Adrenal gland (tissue), 9 donors: ENCODE measurements at regions not wholly inside any gene's neighbourhood (a gene's known extent, or its start where the extent isn't known, plus 50 kb on each side); places are given as distances from the start of the nearest gene placed in this dataset.

Experiments used
- DNase-seq, 7 donors: peaks; one replicate each; pipeline ENCODE4 v3.0.0-alpha.2; 2019 to 2020
- H3K27ac ChIP-seq, 5 donors: fragments of 200-600 bp; sonication (generic) in 4 of 5; 1 replicate in 3 of 5; 2 replicates in 2 of 5; pipeline versions ENCODE4 v1.5.1 to v1.8.0; 2016 to 2020; ENCODE audit warnings: mild to moderate bottlenecking in 1 of 5
- H3K27me3 ChIP-seq: fragments of 200-600 bp; 2 replicates; pipeline ENCODE4 v1.8.0; 2021
- H3K36me3 ChIP-seq, 2 donors: fragments of 200-600 bp; replicated peaks in 1 of 2; 1 replicate in 1 of 2; 2 replicates in 1 of 2; pipeline versions ENCODE4 v1.5.1 to v1.8.0; 2018 to 2022
- H3K4me1 ChIP-seq, 2 donors: fragments of 200-600 bp; replicated peaks in 1 of 2; 1 replicate in 1 of 2; 2 replicates in 1 of 2; pipeline versions ENCODE4 v1.5.1 to v1.8.0; 2018 to 2021
- H3K4me3 ChIP-seq, 4 donors: fragments of 200-600 bp; sonication (generic) in 3 of 4; one replicate each; pipeline ENCODE4 v1.5.1; 2016 to 2018
- H3K9me3 ChIP-seq, 3 donors: fragments of 200-600 bp; sonication (generic) in 1 of 3; replicated peaks in 1 of 3; 1 replicate in 2 of 3; 2 replicates in 1 of 3; pipeline versions ENCODE4 v1.5.1 to v1.8.0; 2016 to 2021
- CTCF ChIP-seq, 6 experiments: fragments of 450-650 bp in 4 of 6; fragments of 200-600 bp in 2 of 6; sonication (generic) in 1 of 6; IDR thresholded peaks; 1 replicate in 5 of 6; 2 replicates in 1 of 6; pipeline versions ENCODE4 v1.5.1 to v1.8.0; 2016 to 2021; ENCODE audit warnings: antibody characterized with exemption in 6 of 6, mild to moderate bottlenecking in 2 of 6, moderate library complexity in 1 of 6
- POLR2A ChIP-seq, 2 donors: fragments of 450-650 bp; IDR thresholded peaks; one replicate each; pipeline ENCODE4 v1.6.1; 2017; ENCODE audit warnings: antibody characterized with exemption in 2 of 2, mild to moderate bottlenecking in 2 of 2, moderate library complexity in 1 of 2
- WGBS, 4 donors: extraction: QIAGEN DNeasy Blood & Tissue Kit in 2 of 4; methylation state at CpG; one replicate each; pipeline versions ENCODE4 v1.1.5 to v1.1.7; 2013 to 2017; 5-methylcytosine and 5-hydroxymethylcytosine counted together
- intact Hi-C, 2 donors: fragments of 100-400 bp; cut with DNase I; formaldehyde crosslinking; loops; one replicate each; pipeline versions ENCODE4 v1.14.1 to v1.15.0; 2022 to 2023
- donor health status: healthy with polysubstance abuse.
- donor health status: Bipolar disorder and iron deficiency.
- donor health status: DM: yes; HTN: yes; CAD: no.
- donor health status: DM: no; HTN: no; CAD: no.
- donor health status: DM: no; HTN: no; CAD: no.

- 66 to 80% (median 76%) methylated on average over 7 of the region's 7 CpGs for WGBS, 4 donors
- no peaks in the 10 kb centered on the region for H3K27me3 ChIP-seq
- DNase-seq, result no peak
- no peaks in the 10 kb centered on the region for H3K4me1 ChIP-seq
- no peak overlapping the region for H3K4me3 ChIP-seq
- H3K36me3 ChIP-seq, result no peaks in the 10 kb centered on the region
- H3K27ac ChIP-seq, result no peak overlapping the region
- intact Hi-C loops, result no loop called here
- H3K9me3 ChIP-seq, result no peaks in the 10 kb centered on the region
- TF ChIP-seq CTCF (IDR thresholded peaks at IDR 0.05) (no peak), POLR2A (IDR thresholded peaks at IDR 0.05) (no peak)
Observed at GRCh38 chr3:26369133-26369532, 253.4 kb upstream of the LRRC3B start.

GRCh38 chr3:26375843-26376530 is 246.6 kb upstream of the LRRC3B start:
- 54 to 71% (median 62%) methylated on average over 3 of the region's 3 CpGs for WGBS, 4 donors
- no peaks in the 10 kb centered on the region for H3K4me1 ChIP-seq
- no peaks in the 10 kb centered on the region for H3K27me3 ChIP-seq
- H3K27ac ChIP-seq, result no peak overlapping the region
- no peak overlapping the region for H3K4me3 ChIP-seq
- intact Hi-C loops, result no loop called here
- TF ChIP-seq POLR2A (IDR thresholded peaks at IDR 0.05), result no peak
- no peak for TF ChIP-seq CTCF (IDR thresholded peaks at IDR 0.05)
- no peak for DNase-seq
- no peaks in the 10 kb centered on the region for H3K36me3 ChIP-seq
- no peaks in the 10 kb centered on the region for H3K9me3 ChIP-seq

- H3K36me3 ChIP-seq, result no peaks in the 10 kb centered on the region
- no peaks in the 10 kb centered on the region for H3K9me3 ChIP-seq
- no peaks in the 10 kb centered on the region for H3K27me3 ChIP-seq
- no peak for DNase-seq
- H3K4me3 ChIP-seq, result no peak overlapping the region
- intact Hi-C loops, result no loop called here
- WGBS, 4 donors, result 19 to 22% (median 21%) methylated on average over 1 of the region's 1 CpG
- H3K4me1 ChIP-seq, result no peaks in the 10 kb centered on the region
- TF ChIP-seq CTCF (IDR thresholded peaks at IDR 0.05) (no peak), POLR2A (IDR thresholded peaks at IDR 0.05) (no peak)
- H3K27ac ChIP-seq, result no peak overlapping the region
Observed at GRCh38 chr3:26381411-26381810, 241.2 kb upstream of the LRRC3B start.

- Histone ChIP-seq H3K27ac (no peak overlapping the region), H3K4me1 (no peaks in the 10 kb centered on the region), H3K27me3 (no peaks in the 10 kb centered on the region), H3K4me3 (no peak overlapping the region), H3K36me3 (no peaks in the 10 kb centered on the region), H3K9me3 (no peaks in the 10 kb centered on the region)
- no peak for TF ChIP-seq POLR2A (IDR thresholded peaks at IDR 0.05)
- TF ChIP-seq CTCF (IDR thresholded peaks at IDR 0.05), result no peak
- intact Hi-C loops, result no loop called here
- 55 to 74% (median 63%) methylated on average over 2 of the region's 2 CpGs for WGBS, 4 donors
- no peak for DNase-seq
Observed at GRCh38 chr3:26406636-26407035, 215.9 kb upstream of the LRRC3B start.
